NCI-H2107 (cell line): ENCODE measurements at regions not wholly inside any gene's neighbourhood (a gene's known extent, or its start where the extent isn't known, plus 50 kb on each side); places are given as distances from the start of the nearest gene placed in this dataset.
"Not testable (repeated sequence)": the region's sequence is repeated elsewhere in the genome, so short reads cannot be mapped to it uniquely, and the experiment has no call there.

Experiments
- DNase-seq: peaks from one replicate; lab custom pipeline; 2025; lab: John Stamatoyannopoulos, UW

GRCh38 chr21:19076031-19076430, 672.4 kb upstream of the TMPRSS15 start:
- DNase-seq, result no peak

DNA sequence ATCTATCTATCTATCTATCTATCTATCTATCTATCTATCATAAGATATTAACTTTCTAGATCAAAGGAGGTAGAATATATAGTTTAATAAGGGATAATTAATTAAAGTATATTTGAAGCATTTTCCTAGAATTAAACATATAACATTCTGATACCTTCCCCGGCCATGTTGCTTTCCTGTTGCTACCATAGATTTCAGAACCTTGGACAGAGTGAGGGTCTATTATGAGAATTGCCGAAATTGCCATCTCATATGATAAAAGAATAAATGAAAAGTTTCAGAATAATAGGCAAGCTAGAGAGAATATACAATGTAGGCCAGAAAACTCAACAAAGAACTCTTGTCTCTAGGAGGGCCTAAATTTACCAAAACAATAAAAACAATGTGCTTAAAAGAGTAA, 706.1 kb upstream of the TMPRSS15 start:
- no peak for DNase-seq

GRCh38 chr21:19119259-19119658, 715.7 kb upstream of the TMPRSS15 start:
- not testable (repeated sequence) for DNase-seq

GRCh38 chr21:19120591-19120990, 717.0 kb upstream of the TMPRSS15 start:
- no peak for DNase-seq

DNA sequence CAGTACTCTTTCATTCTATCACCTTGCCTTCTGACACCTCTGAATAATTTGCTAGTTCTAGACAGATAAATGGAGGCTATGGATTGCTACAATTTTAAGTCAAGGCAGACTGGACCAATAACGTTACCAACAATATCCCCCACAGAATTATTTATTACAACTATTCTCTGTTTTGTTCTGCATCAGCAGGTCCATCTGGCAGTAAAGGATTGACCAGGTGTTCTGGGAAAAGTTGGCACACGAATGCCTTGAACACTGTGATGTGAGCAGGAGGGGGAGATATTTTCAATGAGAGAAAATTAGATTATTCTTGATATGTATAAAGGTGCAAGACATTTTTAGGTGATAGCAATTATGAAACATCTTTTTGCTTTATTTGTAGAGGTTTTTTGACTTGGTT, 718.8 kb upstream of the TMPRSS15 start:
- no peak for DNase-seq

DNA sequence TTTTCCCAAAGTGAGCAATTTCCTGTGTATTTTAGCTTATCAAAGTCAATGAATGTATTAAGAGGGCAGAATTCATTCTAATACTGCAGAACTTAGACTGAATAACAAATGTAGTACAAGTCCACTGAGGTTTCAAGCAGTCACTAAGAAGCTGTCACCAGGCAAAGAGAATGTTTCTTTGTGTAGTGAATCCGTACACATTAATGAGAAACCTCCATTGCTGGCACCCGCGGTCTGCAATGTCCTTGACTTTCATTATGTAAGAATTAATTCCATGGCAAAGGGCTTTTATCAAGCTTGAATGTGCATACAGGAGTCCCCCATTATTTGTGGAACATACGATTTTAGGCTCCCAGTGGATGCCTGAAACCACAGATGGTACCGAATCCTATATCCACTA, 719.5 kb upstream of the TMPRSS15 start:
- peak; percentile 11 for DNase-seq

GRCh38 chr21:19123525-19123924, 719.9 kb upstream of the TMPRSS15 start:
- DNase-seq, result no peak

DNA sequence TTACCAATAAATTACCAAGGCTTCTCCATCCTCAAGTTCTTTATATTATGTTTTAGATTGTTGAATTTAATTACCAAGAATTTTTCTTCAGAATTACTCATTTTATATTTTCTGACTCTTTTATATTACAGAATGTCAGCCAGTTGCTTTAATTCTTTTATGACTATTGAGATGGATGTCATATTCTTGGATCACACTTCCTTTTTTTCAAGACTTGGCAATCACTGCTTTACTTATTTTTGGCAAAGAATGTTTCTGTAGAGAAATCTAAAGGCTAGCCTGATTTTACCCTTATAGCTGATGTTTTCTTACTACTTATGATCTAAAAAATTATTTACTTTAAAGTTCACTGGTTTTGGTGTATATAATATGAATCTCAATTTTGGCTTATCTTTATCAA, 721.1 kb upstream of the TMPRSS15 start:
- DNase-seq, result no peak

DNA sequence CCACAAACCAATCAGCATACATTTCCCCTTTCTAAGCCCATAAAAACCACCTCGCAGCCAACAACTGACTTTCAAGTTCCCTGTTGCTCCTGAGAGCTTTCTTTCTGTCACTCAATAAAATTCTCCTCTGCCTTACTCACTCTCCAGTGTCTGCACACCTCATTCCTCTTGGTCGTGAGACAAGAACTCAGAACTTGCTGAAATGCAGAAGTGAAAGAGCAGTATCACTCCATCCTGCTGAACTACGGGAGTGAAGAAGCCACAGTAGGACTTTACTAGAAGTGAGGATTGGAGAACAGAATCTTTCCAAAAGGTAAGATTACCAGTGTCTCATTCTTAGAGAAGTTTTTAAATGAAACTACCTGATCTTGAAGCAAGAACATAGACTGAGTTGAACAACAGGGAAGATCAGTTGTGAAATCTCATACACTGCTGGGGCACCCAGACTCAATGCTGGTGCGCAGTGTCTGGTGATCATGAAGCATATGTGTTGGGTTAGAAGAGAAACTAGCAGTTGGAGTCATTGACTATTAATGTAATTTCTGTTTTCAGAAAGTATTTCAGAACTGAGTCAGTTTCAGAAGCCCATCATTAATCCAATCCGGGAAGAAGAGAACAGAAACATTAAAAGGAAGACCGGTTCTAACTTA, 726.9 kb upstream of the TMPRSS15 start:
- no peak for DNase-seq

- DNase-seq, result no peak
These were observed 737.9 kb upstream of the TMPRSS15 start for GRCh38 chr21:19141511-19141910.

DNA sequence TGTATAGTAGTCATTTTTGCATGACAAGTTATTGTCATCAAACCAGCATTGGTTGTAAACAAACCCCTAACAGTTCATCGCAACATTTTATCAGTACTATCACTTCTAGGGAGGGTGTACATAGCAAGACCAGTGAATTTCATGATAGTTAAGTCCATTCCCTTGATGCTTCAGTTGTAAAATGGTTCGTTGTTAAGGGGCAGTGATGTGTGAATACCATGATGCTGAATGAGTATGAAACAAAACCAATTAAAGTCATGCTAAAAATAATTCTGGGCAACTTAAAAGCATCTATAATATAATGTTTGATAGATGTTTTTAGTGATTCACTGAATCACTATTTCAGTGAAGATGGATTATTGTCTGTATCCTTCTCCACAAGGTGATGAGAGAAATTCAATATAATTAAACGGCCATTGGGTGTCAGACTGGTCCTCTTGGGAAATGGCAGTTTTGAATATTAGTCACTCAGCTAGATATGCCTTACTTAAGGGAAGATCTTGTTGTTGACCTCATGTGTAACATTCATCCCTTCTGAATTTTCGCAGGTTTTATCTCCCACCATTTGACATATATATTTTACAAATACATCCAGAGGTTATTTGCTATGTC, 742.2 kb upstream of the TMPRSS15 start:
- DNase-seq, result no peak

GRCh38 chr21:19148056-19148455, 744.5 kb upstream of the TMPRSS15 start:
- no peak for DNase-seq

DNA sequence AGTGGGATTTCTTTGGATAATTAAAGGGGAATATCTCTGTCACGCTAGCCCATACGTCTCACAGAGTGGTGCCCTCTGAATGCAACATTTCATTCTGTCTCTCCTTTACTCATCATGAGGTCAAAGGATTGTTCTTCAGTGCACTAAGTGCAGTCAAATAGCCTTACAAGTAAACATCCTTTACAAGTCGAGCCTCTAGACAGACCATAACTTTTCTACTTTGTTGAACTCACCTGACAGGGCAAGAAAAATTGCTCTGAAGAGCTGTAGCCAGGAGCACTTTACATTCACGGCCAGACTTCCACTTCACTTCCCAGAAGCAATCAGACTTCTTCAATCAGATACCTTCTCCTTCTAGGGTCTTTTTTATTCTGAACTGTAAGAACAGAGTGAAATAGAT, 768.0 kb upstream of the TMPRSS15 start:
- no peak for DNase-seq

GRCh38 chr21:19181604-19182140, 778.1 kb upstream of the TMPRSS15 start:
- DNase-seq, result no peak

DNA sequence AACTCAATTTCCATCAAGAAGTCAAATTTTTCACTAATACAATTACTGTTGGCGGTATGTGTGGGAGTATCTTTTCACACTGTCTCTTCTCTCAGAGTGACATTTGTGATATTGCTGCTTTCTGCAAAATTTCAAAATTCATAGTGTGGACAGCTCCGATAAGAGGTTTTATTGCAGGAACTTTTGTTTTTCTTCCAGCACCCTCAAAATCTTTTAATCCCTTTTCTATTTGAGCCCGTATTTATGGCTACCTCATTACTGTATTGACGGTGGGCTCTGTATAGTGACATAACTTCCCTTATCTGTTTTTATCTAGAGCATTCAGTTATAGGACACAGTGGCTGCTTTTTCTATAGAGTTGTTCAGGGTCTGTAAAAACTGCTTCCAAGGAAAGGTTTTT, 794.4 kb upstream of the TMPRSS15 start:
- DNase-seq, result no peak

DNA sequence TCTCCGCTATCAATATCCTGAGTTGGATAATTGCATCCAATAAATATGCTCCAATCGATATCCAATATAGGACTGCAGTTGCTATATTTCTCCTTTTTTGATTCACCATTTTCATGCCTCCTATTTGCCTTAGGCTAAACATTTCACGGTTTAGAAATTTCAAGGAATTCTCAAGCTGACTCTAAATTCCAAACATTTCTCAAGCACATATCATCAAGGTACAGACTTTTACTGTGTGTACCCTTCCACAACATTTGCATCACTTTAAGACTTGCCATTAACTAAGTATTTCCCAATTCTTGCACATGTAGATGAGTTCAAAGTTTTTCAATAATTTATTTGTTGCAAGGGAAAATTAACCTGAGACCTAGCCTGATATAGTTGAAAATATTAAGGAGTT, 795.2 kb upstream of the TMPRSS15 start:
- no peak for DNase-seq

GRCh38 chr21:19218163-19218562, 814.6 kb upstream of the TMPRSS15 start:
- DNase-seq, result no peak

DNA sequence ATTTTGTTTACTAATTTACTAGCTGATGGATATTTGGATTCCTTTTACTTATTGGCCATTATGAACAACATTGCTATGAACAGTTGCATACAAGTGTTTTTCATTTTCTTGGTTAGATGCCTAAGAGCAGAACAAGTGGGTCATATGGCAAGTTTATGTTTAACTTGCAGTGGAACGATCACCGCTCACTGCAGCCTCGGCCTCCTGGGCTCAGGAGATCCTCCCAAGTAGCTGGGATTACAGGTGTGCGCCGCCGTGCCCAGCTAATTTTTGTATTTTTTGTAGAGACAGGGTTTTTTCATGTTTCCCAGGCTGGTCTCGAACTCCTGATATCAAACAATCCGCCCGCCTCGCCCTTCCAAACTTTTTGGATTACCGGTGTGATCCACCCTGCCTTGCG, 820.5 kb upstream of the TMPRSS15 start:
- no peak for DNase-seq

DNA sequence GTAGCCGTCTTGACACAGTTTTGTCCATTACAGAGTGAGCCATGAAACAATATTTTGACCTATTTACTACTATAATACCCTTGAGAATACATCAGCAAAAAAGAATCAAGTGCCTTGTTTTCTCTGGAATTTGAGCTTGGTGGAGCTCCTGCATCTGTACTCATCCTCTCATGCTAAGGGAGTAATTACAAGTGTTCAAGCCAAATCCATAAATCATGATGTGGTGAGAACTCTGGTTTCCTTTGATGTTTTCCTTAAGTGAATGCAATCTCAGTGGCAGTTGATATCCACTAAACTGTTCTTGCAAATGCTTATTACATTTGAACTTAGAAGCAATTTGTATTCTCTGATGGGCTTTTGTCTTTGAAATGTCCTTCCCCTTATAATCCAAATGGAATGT, 824.6 kb upstream of the TMPRSS15 start:
- no peak for DNase-seq

- DNase-seq, result not testable (repeated sequence)
These were observed 830.3 kb upstream of the TMPRSS15 start for GRCh38 chr21:19233841-19234240.

DNA sequence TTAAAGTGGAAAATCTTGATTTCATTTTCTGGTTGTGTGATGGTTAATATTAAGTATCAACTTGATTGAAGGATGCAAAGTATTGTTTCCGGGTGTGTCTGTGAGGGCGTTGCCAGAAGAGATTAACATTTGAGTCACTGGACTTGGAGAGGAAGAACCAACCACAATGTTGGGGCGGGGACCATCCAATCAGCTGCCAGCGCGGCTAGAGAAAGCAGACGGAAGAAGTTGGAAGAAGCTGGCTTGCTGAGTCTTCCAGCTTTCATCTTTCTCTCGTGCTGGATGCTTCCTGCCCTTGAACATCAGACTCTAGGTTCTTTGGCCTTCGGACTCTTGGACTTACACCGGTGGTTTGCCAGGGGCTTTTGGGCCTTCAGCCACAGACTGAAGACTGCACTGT, 832.6 kb upstream of the TMPRSS15 start:
- no peak for DNase-seq

DNA sequence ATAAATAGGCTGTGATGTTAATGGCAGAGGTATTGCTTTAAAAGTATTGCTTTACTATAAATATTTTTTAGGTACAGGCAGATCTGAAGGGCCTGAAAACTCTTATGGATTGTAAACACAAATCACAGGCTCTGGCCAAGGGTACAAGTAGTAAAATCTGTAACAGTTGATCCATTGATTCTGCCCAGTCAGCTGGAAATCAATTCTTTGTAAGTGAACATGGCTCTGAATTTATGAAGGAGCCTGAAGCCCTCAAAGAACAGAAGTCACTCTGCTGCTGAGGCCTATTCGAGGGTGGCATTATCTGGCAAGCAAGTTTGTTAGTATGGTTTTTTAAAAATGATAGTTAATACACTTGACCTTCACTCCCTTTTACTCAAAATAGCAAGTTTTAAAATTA, 834.0 kb upstream of the TMPRSS15 start:
- no peak for DNase-seq

- DNase-seq, result no peak
These were observed 836.1 kb upstream of the TMPRSS15 start for GRCh38 chr21:19239696-19240095.
